ENCODE measurements at regions not wholly inside any gene's neighbourhood (a gene's known extent, or its start where the extent isn't known, plus 50 kb on each side); places are given as distances from the start of the nearest gene placed in this dataset.

GRCh38 chr18:38900445-38900844 is 1334.8 kb upstream of the CELF4 start:
- no peak for TF ChIP-seq CTCF (IDR thresholded peaks at IDR 0.05)
- no peak for TF ChIP-seq POLR2A (IDR thresholded peaks at IDR 0.05)
- no peak for TF ChIP-seq EP300 (IDR thresholded peaks at IDR 0.05)
- WGBS, 3 donors = 51 to 70% (median 58%) methylated on average over 4 of the region's 4 CpGs
- intact Hi-C loops (cut with DNase I) = no loop called here
- Histone ChIP-seq H3K36me3 (no peaks in the 10 kb centered on the region), H3K4me1 (ENCODE audit: insufficient read depth) (peaks cover 2% of the 10 kb centered on the region), H3K9me3 (no peaks in the 10 kb centered on the region), H3K4me3 (no peak overlapping the region), H3K27ac (no peak overlapping the region), H3K27me3 (no peaks in the 10 kb centered on the region)
- DNase-seq = no peak

GRCh38 chr18:38900031-38900430 is 1334.4 kb upstream of the CELF4 start:
- TF ChIP-seq CTCF (IDR thresholded peaks at IDR 0.05) (no peak), EP300 (IDR thresholded peaks at IDR 0.05) (no peak), POLR2A (IDR thresholded peaks at IDR 0.05) (no peak)
- intact Hi-C loops (cut with DNase I) = no loop called here
- 93 to 95% (median 95%) methylated on average over 2 of the region's 2 CpGs for WGBS, 3 donors

GRCh38 chr18:38899252-38899651 is 1333.7 kb upstream of the CELF4 start:
- Histone ChIP-seq H3K4me3 (no peak overlapping the region), H3K27me3 (no peaks in the 10 kb centered on the region), H3K4me1 (ENCODE audit: insufficient read depth) (peaks cover 2% of the 10 kb centered on the region), H3K27ac (no peak overlapping the region), H3K36me3 (no peaks in the 10 kb centered on the region), H3K9me3 (no peaks in the 10 kb centered on the region)
- intact Hi-C loops (cut with DNase I) = no loop called here
- TF ChIP-seq CTCF (IDR thresholded peaks at IDR 0.05) (no peak), EP300 (IDR thresholded peaks at IDR 0.05) (no peak), POLR2A (IDR thresholded peaks at IDR 0.05) (no peak)
- WGBS, 3 donors = 88 to 93% (median 91%) methylated on average over 2 of the region's 2 CpGs
- DNase-seq = no peak

More at GRCh38 chr18:38900031-38900430, 1334.4 kb upstream of the CELF4 start:
- Histone ChIP-seq H3K27ac (no peak overlapping the region), H3K36me3 (no peaks in the 10 kb centered on the region), H3K9me3 (no peaks in the 10 kb centered on the region), H3K4me1 (ENCODE audit: insufficient read depth) (peaks cover 2% of the 10 kb centered on the region), H3K4me3 (no peak overlapping the region), H3K27me3 (no peaks in the 10 kb centered on the region)
- DNase-seq = no peak

- intact Hi-C loops (cut with DNase I) = no loop called here
- H3K27ac ChIP-seq = no peak overlapping the region
- 74 to 93% (median 89%) methylated on average over 3 of the region's 3 CpGs for WGBS, 3 donors
- TF ChIP-seq EP300 (IDR thresholded peaks at IDR 0.05) = no peak
- TF ChIP-seq CTCF (IDR thresholded peaks at IDR 0.05) = no peak
- TF ChIP-seq POLR2A (IDR thresholded peaks at IDR 0.05) = no peak
- no peak overlapping the region for H3K4me3 ChIP-seq
- no peaks in the 10 kb centered on the region for H3K27me3 ChIP-seq
- H3K4me1 ChIP-seq (ENCODE audit: insufficient read depth) = no peaks in the 10 kb centered on the region
- no peaks in the 10 kb centered on the region for H3K36me3 ChIP-seq
- DNase-seq = no peak
- no peaks in the 10 kb centered on the region for H3K9me3 ChIP-seq
Observed at GRCh38 chr18:38898167-38898566, 1332.6 kb upstream of the CELF4 start.

- WGBS, 3 donors = 25 to 36% (median 27%) methylated on average over 2 of the region's 2 CpGs
- intact Hi-C loops (cut with DNase I) = no loop called here
Observed at GRCh38 chr18:38895560-38895959, 1330.0 kb upstream of the CELF4 start.

More at GRCh38 chr18:38895560-38895959, 1330.0 kb upstream of the CELF4 start:
- H3K4me3 ChIP-seq = no peak overlapping the region
- H3K9me3 ChIP-seq = no peaks in the 10 kb centered on the region
- H3K36me3 ChIP-seq = no peaks in the 10 kb centered on the region
- DNase-seq = no peak
- H3K27ac ChIP-seq = no peak overlapping the region
- TF ChIP-seq EP300 (IDR thresholded peaks at IDR 0.05) (no peak), CTCF (IDR thresholded peaks at IDR 0.05) (no peak), POLR2A (IDR thresholded peaks at IDR 0.05) (no peak)
- no peaks in the 10 kb centered on the region for H3K4me1 ChIP-seq (ENCODE audit: insufficient read depth)
- no peaks in the 10 kb centered on the region for H3K27me3 ChIP-seq

Measured in ovary (tissue), 7 donors.